ENCODE measurements at regions not wholly inside any gene's neighbourhood (a gene's known extent, or its start where the extent isn't known, plus 50 kb on each side); places are given as distances from the start of the nearest gene placed in this dataset.

- TF ChIP-seq CTCF (conservative IDR thresholded peaks at IDR 0.05) = no peak
- no peak for TF ChIP-seq ZFX (IDR thresholded peaks at IDR 0.05)
Observed at GRCh38 chr1:18009055-18009454, 98.5 kb upstream of the IGSF21 start.
